SK-N-SH (cell line): ENCODE measurements at regions not wholly inside any gene's neighbourhood (a gene's known extent, or its start where the extent isn't known, plus 50 kb on each side); places are given as distances from the start of the nearest gene placed in this dataset.
"Not testable (repeated sequence)": the region's sequence is repeated elsewhere in the genome, so short reads cannot be mapped to it uniquely, and the experiment has no call there.

ENCODE experiments used
- CTCF ChIP-seq: fragments of 200-600 bp; sonication (generic); IDR thresholded peaks from 2 replicates; pipeline ENCODE4 v1.6.1; 2017; ENCODE audit warnings: antibody characterized with exemption, mild to moderate bottlenecking, moderate library complexity
- ELF1 ChIP-seq: IDR thresholded peaks from 2 replicates; pipeline ENCODE4 v1.4.0; 2012
- EP300 ChIP-seq, 2 experiments: IDR thresholded peaks; 2 replicates each; pipeline versions ENCODE4 v1.4.0 to v1.6.1; 2012; ENCODE audit warnings: borderline replicate concordance in 1 of 2, low read depth in 1 of 2, low read length in 1 of 2
- EZH2phosphoT487 ChIP-seq: fragments of 200-600 bp; sonication (generic); IDR thresholded peaks from 2 replicates; pipeline ENCODE4 v1.6.1; 2017; ENCODE audit warnings: low read depth, mixed run types, mild to moderate bottlenecking, antibody characterized with exemption, moderate library complexity, borderline replicate concordance
- FOXM1 ChIP-seq: IDR thresholded peaks from 2 replicates; pipeline ENCODE4 v1.4.0; 2012; ENCODE audit warnings: low read depth, mild to moderate bottlenecking
- MXI1 ChIP-seq: IDR thresholded peaks from 2 replicates; pipeline ENCODE4 v1.6.1; 2012; ENCODE audit warnings: mild to moderate bottlenecking, low read depth, low read length, improper control_type of control experiment
- REST ChIP-seq: IDR thresholded peaks from 2 replicates; pipeline ENCODE4 v1.6.1; 2012; ENCODE audit warnings: mild to moderate bottlenecking, low read depth, low read length, moderate library complexity
- TAF1 ChIP-seq: IDR thresholded peaks from 2 replicates; pipeline ENCODE4 v1.6.1; 2012; ENCODE audit warnings: low read depth, mild to moderate bottlenecking, low read length, moderate library complexity, borderline replicate concordance
- TCF12 ChIP-seq: IDR thresholded peaks from 2 replicates; pipeline ENCODE4 v1.4.0; 2012
- USF1 ChIP-seq: IDR thresholded peaks from 2 replicates; pipeline ENCODE4 v1.4.0; 2012; ENCODE audit warnings: low read depth, borderline replicate concordance
- USF2 ChIP-seq: fragments of 150-350 bp; IDR thresholded peaks from 2 replicates; pipeline ENCODE4 v1.6.1; 2017; ENCODE audit warnings: antibody characterized with exemption, low read length, low read depth, borderline replicate concordance

GRCh38 chr1:177869011-177869410 lies 100.8 kb downstream of the SEC16B start:
- TF ChIP-seq REST; CTCF; USF2; ELF1; FOXM1; USF1; EZH2phosphoT487; TAF1; TCF12; EP300 (IDR thresholded peaks at IDR 0.05; ENCODE audit: borderline replicate concordance in 1 of 2, low read depth in 1 of 2, low read length in 1 of 2); MXI1: not testable (repeated sequence)
